ENCODE measurements at regions not wholly inside any gene's neighbourhood (a gene's known extent, or its start where the extent isn't known, plus 50 kb on each side); places are given as distances from the start of the nearest gene placed in this dataset.

GRCh38 chrX:94041881-94042280, 367.9 kb downstream of the FAM133A start:
- H3K4me3 Mint-ChIP-seq, result no peak overlapping the region
- ATAC-seq (ENCODE audit: low read depth) (no peak), DNase-seq (no peak)
- H3K4me1 Mint-ChIP-seq, result no peaks in the 10 kb centered on the region
- H3K36me3 Mint-ChIP-seq (ENCODE audit: low read depth), result no peaks in the 10 kb centered on the region
- H3K27me3 Mint-ChIP-seq, result no peaks in the 10 kb centered on the region
- no peak overlapping the region for H3K27ac Mint-ChIP-seq
- no peak for TF ChIP-seq CTCF (IDR thresholded peaks at IDR 0.05)
- ChIA-PET CTCF (no interaction called here), POLR2A (no interaction called here)
- H3K9me3 Mint-ChIP-seq, result peaks cover 4% of the 10 kb centered on the region
- intact Hi-C loops (cut with micrococcal nuclease), result no loop called here

GRCh38 chrX:94045724-94046123, 371.7 kb downstream of the FAM133A start:
- Mint-ChIP-seq H3K9me3 (peaks cover 2% of the 10 kb centered on the region), H3K36me3 (ENCODE audit: low read depth) (no peaks in the 10 kb centered on the region), H3K27me3 (no peaks in the 10 kb centered on the region), H3K4me3 (no peak overlapping the region), H3K4me1 (no peaks in the 10 kb centered on the region), H3K27ac (no peak overlapping the region)
- CTCF ChIA-PET, result no interaction called here
- ATAC-seq (ENCODE audit: low read depth) (no peak), DNase-seq (no peak)
- POLR2A ChIA-PET, result no interaction called here
- TF ChIP-seq CTCF (IDR thresholded peaks at IDR 0.05), result no peak
- intact Hi-C loops (cut with micrococcal nuclease), result no loop called here

GRCh38 chrX:94051926-94052325, 377.9 kb downstream of the FAM133A start:
- CTCF ChIA-PET, result no interaction called here
- H3K9me3 Mint-ChIP-seq, result no peaks in the 10 kb centered on the region
- DNase-seq (no peak), ATAC-seq (ENCODE audit: low read depth) (no peak)
- H3K4me3 Mint-ChIP-seq, result no peak overlapping the region
- no peak overlapping the region for H3K27ac Mint-ChIP-seq
- no peaks in the 10 kb centered on the region for H3K27me3 Mint-ChIP-seq
- POLR2A ChIA-PET, result no interaction called here
- no peaks in the 10 kb centered on the region for H3K4me1 Mint-ChIP-seq
- no peak for TF ChIP-seq CTCF (IDR thresholded peaks at IDR 0.05)
- no peaks in the 10 kb centered on the region for H3K36me3 Mint-ChIP-seq (ENCODE audit: low read depth)
- intact Hi-C loops (cut with micrococcal nuclease), result no loop called here

GRCh38 chrX:94053575-94053974, 379.6 kb downstream of the FAM133A start:
- ChIA-PET POLR2A (no interaction called here), CTCF (no interaction called here)
- no peak for TF ChIP-seq CTCF (IDR thresholded peaks at IDR 0.05)
- no peaks in the 10 kb centered on the region for H3K9me3 Mint-ChIP-seq
- intact Hi-C loops (cut with micrococcal nuclease), result no loop called here
- H3K27me3 Mint-ChIP-seq, result no peaks in the 10 kb centered on the region
- H3K4me3 Mint-ChIP-seq, result no peak overlapping the region
- ATAC-seq (ENCODE audit: low read depth) (no peak), DNase-seq (no peak)
- H3K27ac Mint-ChIP-seq, result no peak overlapping the region
- H3K36me3 Mint-ChIP-seq (ENCODE audit: low read depth), result no peaks in the 10 kb centered on the region
- no peaks in the 10 kb centered on the region for H3K4me1 Mint-ChIP-seq

GRCh38 chrX:94057385-94057784, 383.4 kb downstream of the FAM133A start:
- no peak overlapping the region for H3K27ac Mint-ChIP-seq
- no peak overlapping the region for H3K4me3 Mint-ChIP-seq
- intact Hi-C loops (cut with micrococcal nuclease), result no loop called here
- DNase-seq (no peak), ATAC-seq (ENCODE audit: low read depth) (no peak)
- H3K36me3 Mint-ChIP-seq (ENCODE audit: low read depth), result no peaks in the 10 kb centered on the region
- no peak for TF ChIP-seq CTCF (IDR thresholded peaks at IDR 0.05)
- no peaks in the 10 kb centered on the region for H3K27me3 Mint-ChIP-seq
- H3K4me1 Mint-ChIP-seq, result no peaks in the 10 kb centered on the region
- ChIA-PET POLR2A (no interaction called here), CTCF (no interaction called here)
- H3K9me3 Mint-ChIP-seq, result peaks cover 2% of the 10 kb centered on the region

Data from activated B cell treated with CpG ODN at 0.5 μM for 24 hours (primary cell).